Activated CD4-positive, alpha-beta T cell treated with anti-CD3 and anti-CD28 coated beads, Interleukin-2, amount 10 ng/mL, durations not matched to agents 24 days and 14 days (primary cell): ENCODE measurements at regions not wholly inside any gene's neighbourhood (a gene's known extent, or its start where the extent isn't known, plus 50 kb on each side); places are given as distances from the start of the nearest gene placed in this dataset.

Experiments
- DNase-seq: peaks from one replicate; pipeline ENCODE4 v3.0.0; 2022
- H3K27ac Mint-ChIP-seq: one replicate; pipeline ENCODE4 v1.8.0; 2022; ENCODE audit warnings: mild to moderate bottlenecking, mixed read lengths
- H3K27me3 Mint-ChIP-seq: one replicate; pipeline ENCODE4 v1.8.0; 2022; ENCODE audit warnings: mixed read lengths
- H3K36me3 Mint-ChIP-seq: one replicate; pipeline ENCODE4 v1.8.0; 2022; ENCODE audit warnings: low read depth, mild to moderate bottlenecking, mixed read lengths
- H3K4me1 Mint-ChIP-seq: one replicate; pipeline ENCODE4 v1.8.0; 2021; ENCODE audit warnings: mixed read lengths
- H3K4me3 Mint-ChIP-seq: one replicate; pipeline ENCODE4 v1.8.0; 2022; ENCODE audit warnings: mild to moderate bottlenecking, moderate library complexity, mixed read lengths
- H3K9me3 Mint-ChIP-seq: one replicate; pipeline ENCODE4 v1.8.0; 2021; ENCODE audit warnings: mixed read lengths
- intact Hi-C: fragments of 100-400 bp; cut with micrococcal nuclease; formaldehyde crosslinking; loops from one replicate; pipeline ENCODE4 v1.15.1; 2023

DNA sequence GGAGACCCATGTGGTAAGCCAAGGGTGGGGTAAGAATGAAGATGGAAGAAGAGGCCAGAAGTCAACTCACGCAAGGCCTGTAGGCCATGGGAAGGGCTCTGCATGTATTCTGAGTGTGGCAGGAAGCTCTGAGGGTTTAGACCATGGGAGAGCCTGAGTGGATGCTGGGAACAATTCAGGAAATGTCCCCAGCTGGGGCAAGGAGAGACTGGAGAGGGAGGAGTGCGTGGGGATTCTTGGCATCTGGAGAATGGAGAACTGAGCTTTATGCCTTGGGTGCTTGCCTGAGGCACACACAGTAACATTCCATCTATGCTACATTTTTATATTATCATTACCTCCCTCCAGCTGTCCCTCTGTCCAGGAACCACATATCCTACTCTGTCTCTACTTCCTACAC lies 50.4 kb upstream of the CD82 start:
- no peaks in the 10 kb centered on the region for H3K9me3 Mint-ChIP-seq
- no peak overlapping the region for H3K27ac Mint-ChIP-seq
- H3K36me3 Mint-ChIP-seq, result no peaks in the 10 kb centered on the region
- H3K4me1 Mint-ChIP-seq, result no peaks in the 10 kb centered on the region
- no peak overlapping the region for H3K4me3 Mint-ChIP-seq
- peaks cover 27% of the 10 kb centered on the region for H3K27me3 Mint-ChIP-seq
- intact Hi-C loops, result no loop called here
- no peak for DNase-seq
